Activated CD4-positive, alpha-beta T cell treated with anti-CD3 and anti-CD28 coated beads, Interleukin-2, amount 10 ng/mL, durations not matched to agents 24 days and 14 days (primary cell): ENCODE measurements at regions not wholly inside any gene's neighbourhood (a gene's known extent, or its start where the extent isn't known, plus 50 kb on each side); places are given as distances from the start of the nearest gene placed in this dataset.

Source experiments
- DNase-seq: peaks from one replicate; pipeline ENCODE4 v3.0.0; 2022
- H3K27ac Mint-ChIP-seq: one replicate; pipeline ENCODE4 v1.8.0; 2022; ENCODE audit warnings: mild to moderate bottlenecking, mixed read lengths
- H3K27me3 Mint-ChIP-seq: one replicate; pipeline ENCODE4 v1.8.0; 2022; ENCODE audit warnings: mixed read lengths
- H3K36me3 Mint-ChIP-seq: one replicate; pipeline ENCODE4 v1.8.0; 2022; ENCODE audit warnings: low read depth, mild to moderate bottlenecking, mixed read lengths
- H3K4me1 Mint-ChIP-seq: one replicate; pipeline ENCODE4 v1.8.0; 2021; ENCODE audit warnings: mixed read lengths
- H3K4me3 Mint-ChIP-seq: one replicate; pipeline ENCODE4 v1.8.0; 2022; ENCODE audit warnings: mild to moderate bottlenecking, moderate library complexity, mixed read lengths
- H3K9me3 Mint-ChIP-seq: one replicate; pipeline ENCODE4 v1.8.0; 2021; ENCODE audit warnings: mixed read lengths
- intact Hi-C: fragments of 100-400 bp; cut with micrococcal nuclease; formaldehyde crosslinking; loops from one replicate; pipeline ENCODE4 v1.15.1; 2023

DNA sequence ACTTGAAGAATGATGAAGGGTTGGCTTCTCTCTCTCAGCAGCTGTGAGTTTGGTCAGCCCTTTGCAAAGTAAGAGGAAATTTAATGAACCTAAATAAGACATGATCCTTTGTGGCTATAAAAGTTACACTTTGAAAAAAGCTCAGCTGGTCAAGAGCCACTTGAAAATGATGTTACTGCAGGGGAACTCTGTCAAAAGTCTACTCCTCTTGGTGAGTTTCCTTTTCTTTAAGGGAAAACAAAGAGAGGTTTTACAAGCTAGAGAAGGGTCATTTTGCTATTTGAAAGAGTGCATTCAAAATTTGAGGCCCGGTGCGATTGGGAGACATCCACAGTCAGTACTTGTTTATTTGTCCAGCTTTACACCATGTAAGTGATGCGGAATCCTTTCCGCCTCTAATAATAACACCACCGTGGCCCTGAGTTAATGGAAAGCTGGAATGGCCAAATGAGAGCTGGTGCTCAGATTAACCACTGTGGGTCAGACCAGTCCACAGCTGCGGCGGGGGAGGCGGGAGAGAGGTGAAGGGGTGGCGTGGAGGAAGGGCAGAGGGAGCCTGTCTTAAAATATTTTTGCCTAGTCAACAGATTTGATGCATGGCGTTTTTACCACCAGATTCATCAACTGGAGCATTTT is 404.0 kb downstream of the TLE4 start:
- DNase-seq = no peak
- Mint-ChIP-seq H3K9me3 (no peaks in the 10 kb centered on the region), H3K27ac (no peak overlapping the region), H3K4me3 (no peak overlapping the region), H3K36me3 (no peaks in the 10 kb centered on the region), H3K4me1 (no peaks in the 10 kb centered on the region), H3K27me3 (peaks cover 2% of the 10 kb centered on the region)
- intact Hi-C loops = no loop called here

DNA sequence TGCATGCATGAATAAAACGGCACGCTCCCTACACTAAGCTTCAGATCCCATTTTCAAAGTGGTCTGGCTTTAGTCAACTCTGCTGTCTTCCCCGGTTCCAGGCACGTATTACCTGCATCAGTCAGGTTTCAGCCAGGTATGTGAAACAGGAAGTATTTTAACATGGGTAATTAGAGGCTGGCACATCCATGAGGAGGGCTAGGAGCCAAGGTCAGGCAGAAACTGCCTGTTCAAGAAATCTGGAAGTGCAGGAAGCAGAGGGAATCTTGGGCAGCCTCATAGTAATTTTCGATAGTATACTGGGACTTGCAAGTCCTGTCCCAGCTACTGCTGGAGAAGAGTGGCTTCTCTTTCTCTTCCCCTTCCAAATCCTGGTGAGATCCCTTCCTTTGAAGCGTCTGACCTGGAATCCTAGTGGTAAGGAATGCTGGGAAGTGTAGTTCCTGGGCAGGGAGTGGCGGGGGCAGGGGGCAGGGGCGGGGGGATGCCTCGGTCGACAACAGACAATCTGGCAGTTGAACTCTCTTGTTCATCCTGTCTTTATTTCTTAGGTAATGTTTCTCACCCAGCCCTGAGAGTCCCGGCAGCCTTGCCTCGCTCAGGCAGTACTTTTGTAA is 403.1 kb downstream of the TLE4 start:
- Mint-ChIP-seq H3K27me3 (no peaks in the 10 kb centered on the region), H3K27ac (no peak overlapping the region), H3K4me3 (no peak overlapping the region), H3K9me3 (no peaks in the 10 kb centered on the region), H3K36me3 (no peaks in the 10 kb centered on the region), H3K4me1 (no peaks in the 10 kb centered on the region)
- no peak for DNase-seq
- intact Hi-C loops = no loop called here

DNA sequence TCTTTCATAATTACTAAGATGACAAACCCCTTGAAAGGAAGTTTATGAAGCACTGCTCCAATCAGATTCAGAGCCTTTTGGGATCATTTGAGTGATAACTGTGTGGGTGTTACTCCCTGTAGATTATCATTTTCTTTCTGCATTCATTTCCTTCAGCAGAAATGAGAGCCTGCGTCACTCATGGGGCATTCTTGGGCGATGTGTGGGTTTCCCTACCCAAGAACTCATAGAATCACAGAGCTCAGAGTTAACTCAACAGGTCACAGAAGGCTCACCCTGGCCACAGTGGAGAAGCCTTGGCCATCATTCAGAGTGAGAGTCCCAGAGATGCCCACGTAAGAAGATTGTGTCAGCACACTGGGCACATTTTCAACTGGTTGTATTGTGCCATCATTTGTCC is 401.9 kb downstream of the TLE4 start:
- Mint-ChIP-seq H3K27me3 (no peaks in the 10 kb centered on the region), H3K36me3 (no peaks in the 10 kb centered on the region), H3K27ac (no peak overlapping the region), H3K4me1 (no peaks in the 10 kb centered on the region), H3K4me3 (no peak overlapping the region), H3K9me3 (no peaks in the 10 kb centered on the region)
- no peak for DNase-seq
- intact Hi-C loops = no loop called here

DNA sequence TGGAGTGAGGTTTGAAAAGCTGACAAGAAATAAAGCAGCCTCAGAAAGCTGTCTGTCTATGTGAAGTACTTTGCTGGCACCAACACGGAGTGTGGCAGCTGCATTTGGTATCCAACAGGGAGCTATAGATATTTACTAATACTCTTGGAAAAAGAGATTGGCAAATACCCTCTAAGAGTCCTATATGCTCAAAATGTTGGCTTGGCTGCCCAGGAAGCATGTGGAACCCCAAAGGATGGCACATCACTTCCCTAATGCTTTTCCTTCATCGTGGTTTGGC is 398.3 kb downstream of the TLE4 start:
- intact Hi-C loops = no loop called here
- H3K27me3 Mint-ChIP-seq = no peaks in the 10 kb centered on the region

DNA sequence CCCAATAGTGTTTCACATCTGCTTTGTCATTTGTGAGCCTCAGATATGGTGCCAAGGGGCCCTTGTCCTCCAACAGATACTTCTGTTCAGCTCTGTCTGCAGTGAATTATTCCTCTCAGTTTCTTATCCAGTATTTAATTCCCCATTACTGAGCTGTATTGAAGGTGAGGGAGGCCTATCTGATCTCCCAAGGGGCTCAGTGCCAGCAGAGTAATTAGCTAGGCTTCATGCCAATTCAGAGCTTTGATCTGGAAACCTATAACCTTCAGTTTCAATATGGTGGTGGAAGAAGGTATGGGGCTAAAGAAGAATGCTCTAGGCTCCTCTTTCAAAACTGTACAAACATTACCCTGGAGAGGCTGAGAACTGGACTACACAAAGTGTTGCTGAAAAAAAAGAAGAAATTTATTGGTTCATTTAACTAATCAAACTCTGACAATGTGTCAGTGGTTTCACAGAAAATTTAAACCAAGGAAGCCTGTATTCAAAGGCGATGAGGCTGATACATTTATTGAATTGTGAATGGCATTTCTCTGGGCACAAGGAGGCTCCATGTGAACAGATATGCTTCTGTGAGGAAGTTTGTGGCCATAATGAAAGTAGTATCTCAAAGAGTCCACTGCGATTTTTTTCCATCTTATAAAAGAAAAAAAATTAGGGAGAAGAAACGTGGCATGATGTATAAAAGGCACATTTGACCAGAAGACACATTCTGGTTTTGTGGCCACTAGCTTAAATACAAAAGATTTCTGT is 397.8 kb downstream of the TLE4 start:
- no peak overlapping the region for H3K4me3 Mint-ChIP-seq
- no peaks in the 10 kb centered on the region for H3K4me1 Mint-ChIP-seq
- no peaks in the 10 kb centered on the region for H3K27me3 Mint-ChIP-seq
- H3K9me3 Mint-ChIP-seq = no peaks in the 10 kb centered on the region
- H3K36me3 Mint-ChIP-seq = no peaks in the 10 kb centered on the region
- DNase-seq = no peak
- H3K27ac Mint-ChIP-seq = no peak overlapping the region
- intact Hi-C loops = no loop called here

More for the DNA sequence above, 398.3 kb downstream of the TLE4 start:
- Mint-ChIP-seq H3K9me3 (no peaks in the 10 kb centered on the region), H3K4me1 (no peaks in the 10 kb centered on the region), H3K27ac (no peak overlapping the region), H3K4me3 (no peak overlapping the region), H3K36me3 (no peaks in the 10 kb centered on the region)
- DNase-seq = no peak

DNA sequence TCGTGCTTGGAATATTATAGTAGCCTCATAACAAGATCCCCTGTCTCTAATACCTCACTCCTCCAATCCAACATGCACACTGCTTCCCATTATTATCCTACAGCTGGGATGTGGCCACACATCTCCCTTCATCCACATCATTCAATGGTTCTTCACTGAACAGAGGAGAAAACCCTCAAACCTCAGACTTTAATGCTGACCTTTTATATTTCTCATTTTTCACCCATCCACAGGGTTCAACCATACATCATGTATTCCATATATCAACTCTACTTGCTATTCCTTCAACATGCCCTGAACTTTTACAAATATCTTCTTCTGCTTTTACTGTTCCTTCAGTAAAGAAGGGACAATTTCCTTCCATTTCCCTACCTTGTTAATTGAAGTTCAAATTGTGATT is 396.8 kb downstream of the TLE4 start:
- no peaks in the 10 kb centered on the region for H3K27me3 Mint-ChIP-seq
- no peak overlapping the region for H3K27ac Mint-ChIP-seq
- no peak overlapping the region for H3K4me3 Mint-ChIP-seq
- DNase-seq = no peak
- H3K36me3 Mint-ChIP-seq = no peaks in the 10 kb centered on the region
- intact Hi-C loops = no loop called here
- no peaks in the 10 kb centered on the region for H3K4me1 Mint-ChIP-seq
- H3K9me3 Mint-ChIP-seq = no peaks in the 10 kb centered on the region

DNA sequence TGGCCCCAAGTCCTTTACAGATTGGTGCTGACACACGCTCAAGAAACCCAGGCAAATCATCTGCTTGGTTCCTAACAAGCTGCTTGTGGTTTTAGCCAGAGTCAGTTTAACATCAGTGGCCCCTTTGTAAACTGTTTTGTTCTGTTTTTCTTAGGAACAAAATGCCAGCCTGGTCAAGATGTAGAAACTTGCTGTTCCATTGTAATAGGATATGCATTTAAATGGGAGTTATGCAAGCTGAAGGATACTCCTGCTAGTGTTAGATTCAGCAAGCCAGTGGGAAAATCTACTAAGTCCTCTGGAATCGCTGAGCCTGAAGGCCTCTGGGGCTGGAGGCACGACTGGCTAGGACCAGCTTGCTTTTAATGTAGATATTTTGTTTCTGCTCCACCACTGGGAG is 391.1 kb downstream of the TLE4 start:
- H3K4me1 Mint-ChIP-seq = no peaks in the 10 kb centered on the region
- DNase-seq = no peak
- no peaks in the 10 kb centered on the region for H3K9me3 Mint-ChIP-seq
- intact Hi-C loops = no loop called here
- no peak overlapping the region for H3K27ac Mint-ChIP-seq
- H3K36me3 Mint-ChIP-seq = no peaks in the 10 kb centered on the region
- H3K27me3 Mint-ChIP-seq = no peaks in the 10 kb centered on the region
- no peak overlapping the region for H3K4me3 Mint-ChIP-seq

DNA sequence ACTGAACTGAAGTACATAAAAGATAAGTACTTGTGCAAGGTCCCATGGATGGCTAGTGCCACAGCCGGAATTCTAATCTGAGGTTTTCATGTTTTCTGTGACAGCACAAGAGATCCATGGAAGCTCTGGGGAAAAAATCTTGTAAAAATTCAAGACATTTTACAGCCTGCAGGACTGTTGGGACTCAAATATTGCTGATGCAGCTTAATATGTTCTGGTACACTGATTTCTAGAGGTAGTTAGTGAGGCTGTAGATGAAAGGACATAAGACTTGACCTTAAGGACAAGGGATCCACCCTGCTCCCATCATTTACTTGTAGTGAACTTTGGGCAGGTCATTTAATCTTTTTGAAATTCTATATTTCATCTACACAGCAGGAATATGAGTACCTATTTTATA is 390.4 kb downstream of the TLE4 start:
- Mint-ChIP-seq H3K9me3 (no peaks in the 10 kb centered on the region), H3K27me3 (no peaks in the 10 kb centered on the region), H3K4me3 (no peak overlapping the region), H3K27ac (no peak overlapping the region), H3K36me3 (no peaks in the 10 kb centered on the region), H3K4me1 (no peaks in the 10 kb centered on the region)
- no peak for DNase-seq
- intact Hi-C loops = no loop called here

DNA sequence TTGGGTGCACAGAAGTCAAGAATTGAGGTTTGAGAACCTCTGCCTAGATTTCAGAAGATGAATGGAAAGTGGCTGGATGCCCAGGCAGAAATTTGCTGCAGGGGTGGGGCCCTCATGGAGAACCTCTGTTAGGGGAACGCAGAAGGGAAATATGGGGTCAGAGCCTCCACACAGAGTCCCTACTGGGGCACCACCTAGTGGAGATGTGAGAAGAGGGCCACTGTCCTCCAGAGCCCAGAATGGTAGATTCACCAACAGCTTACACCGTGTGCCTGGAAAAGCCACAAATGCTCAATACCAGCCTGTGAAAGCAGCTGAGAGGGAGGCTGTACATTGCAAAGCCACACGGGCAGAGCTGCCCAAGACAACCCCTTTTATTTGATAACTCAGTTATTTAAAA is 383.5 kb downstream of the TLE4 start:
- Mint-ChIP-seq H3K27me3 (no peaks in the 10 kb centered on the region), H3K4me1 (no peaks in the 10 kb centered on the region)
- intact Hi-C loops = loop anchor here (10.0 kb wide), 1 partner anchor 820 kb away; no protein-coding TSS in a partner anchor

DNA sequence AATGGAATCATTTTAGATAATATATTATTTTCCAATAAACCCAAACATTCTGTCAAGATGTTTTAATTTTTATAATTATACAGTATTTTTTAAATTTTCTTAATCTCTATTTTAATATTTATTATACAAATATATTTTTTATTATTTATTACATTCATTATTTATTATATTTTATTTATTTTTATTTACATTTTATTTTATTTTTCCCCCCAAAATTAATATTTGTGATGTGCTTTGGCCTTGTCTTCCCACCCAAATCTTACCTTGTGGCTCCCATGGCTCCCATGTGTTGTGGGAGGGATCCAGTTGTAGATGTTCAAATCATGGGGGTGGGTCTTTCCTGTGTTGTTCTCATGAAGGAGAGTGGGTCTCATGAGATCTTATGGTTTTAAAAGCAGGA is 382.1 kb downstream of the TLE4 start:
- Mint-ChIP-seq H3K4me3 (no peak overlapping the region), H3K27ac (no peak overlapping the region), H3K27me3 (no peaks in the 10 kb centered on the region), H3K36me3 (no peaks in the 10 kb centered on the region), H3K4me1 (no peaks in the 10 kb centered on the region), H3K9me3 (no peaks in the 10 kb centered on the region)
- intact Hi-C loops = loop anchor here (10.0 kb wide), 1 partner anchor 819 kb away; no protein-coding TSS in a partner anchor
- DNase-seq = no peak

More for the DNA sequence above, 383.5 kb downstream of the TLE4 start:
- Mint-ChIP-seq H3K9me3 (no peaks in the 10 kb centered on the region), H3K4me3 (no peak overlapping the region), H3K36me3 (no peaks in the 10 kb centered on the region), H3K27ac (no peak overlapping the region)
- peak; percentile 59 for DNase-seq

DNA sequence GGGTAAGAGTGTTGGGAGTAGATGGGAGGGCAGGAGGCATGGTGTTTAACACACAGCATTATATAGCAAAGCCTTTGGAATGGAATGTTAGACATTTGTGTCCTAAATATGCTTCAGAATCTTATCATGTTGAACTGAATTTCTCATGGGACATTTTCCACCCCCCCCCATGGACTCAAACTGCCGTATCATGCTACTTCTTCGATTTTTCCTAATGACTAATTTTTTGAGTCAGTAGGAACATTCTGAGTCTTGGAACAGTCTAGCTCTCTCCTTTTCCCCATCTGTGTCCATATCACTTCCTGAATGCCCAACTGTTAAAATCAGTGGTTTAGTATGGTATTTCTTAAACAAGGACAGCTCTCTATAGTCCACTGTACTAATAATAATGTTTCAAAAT is 380.6 kb downstream of the TLE4 start:
- no peaks in the 10 kb centered on the region for H3K27me3 Mint-ChIP-seq
- intact Hi-C loops = loop anchor here (10.0 kb wide), 1 partner anchor 818 kb away; no protein-coding TSS in a partner anchor
- H3K36me3 Mint-ChIP-seq = no peaks in the 10 kb centered on the region
- H3K27ac Mint-ChIP-seq = no peak overlapping the region
- H3K4me1 Mint-ChIP-seq = no peaks in the 10 kb centered on the region
- H3K4me3 Mint-ChIP-seq = no peak overlapping the region
- no peaks in the 10 kb centered on the region for H3K9me3 Mint-ChIP-seq
- no peak for DNase-seq

DNA sequence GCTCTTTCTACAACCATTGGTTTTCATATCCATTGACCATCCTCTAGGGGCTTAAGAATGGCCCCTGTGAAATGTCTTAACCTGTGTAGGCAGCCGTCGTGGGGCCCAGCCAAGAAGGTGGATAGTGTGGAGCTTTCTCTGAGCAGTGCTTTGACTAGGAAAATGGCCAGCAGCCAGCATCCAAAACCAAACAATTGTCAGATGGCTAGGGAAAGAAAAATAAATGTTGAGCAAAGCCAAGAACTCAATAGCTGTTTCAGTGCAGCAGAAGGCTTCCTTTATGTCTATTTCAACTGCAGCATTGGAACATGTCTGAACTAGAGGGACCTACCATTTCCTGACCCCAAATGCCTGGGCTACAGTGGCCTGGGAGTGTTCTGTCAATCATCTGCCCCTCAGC is 374.9 kb downstream of the TLE4 start:
- Mint-ChIP-seq H3K9me3 (no peaks in the 10 kb centered on the region), H3K4me3 (no peak overlapping the region), H3K27ac (no peak overlapping the region), H3K4me1 (no peaks in the 10 kb centered on the region), H3K36me3 (no peaks in the 10 kb centered on the region), H3K27me3 (no peaks in the 10 kb centered on the region)
- no peak for DNase-seq
- intact Hi-C loops = no loop called here

DNA sequence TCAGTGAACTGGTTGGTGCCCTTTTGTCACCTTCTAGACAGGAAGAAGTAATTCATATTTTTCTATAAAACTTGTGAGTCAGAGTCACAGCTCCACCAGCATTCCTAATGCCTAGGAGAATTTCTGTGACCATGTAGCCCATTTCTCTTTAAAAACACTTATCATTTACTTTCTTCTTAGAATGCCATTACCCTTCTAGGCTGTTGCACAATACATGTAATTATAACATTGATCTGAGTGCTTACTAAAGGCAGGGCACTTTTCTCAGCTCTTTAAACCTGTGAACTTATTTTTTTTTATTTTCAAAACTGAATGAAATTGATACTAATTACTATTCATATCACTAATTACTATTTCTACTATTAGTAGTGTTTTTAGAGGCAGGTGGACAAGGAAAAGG is 373.7 kb downstream of the TLE4 start:
- H3K36me3 Mint-ChIP-seq = no peaks in the 10 kb centered on the region
- no peaks in the 10 kb centered on the region for H3K4me1 Mint-ChIP-seq
- no peak overlapping the region for H3K27ac Mint-ChIP-seq
- no peaks in the 10 kb centered on the region for H3K27me3 Mint-ChIP-seq
- H3K9me3 Mint-ChIP-seq = no peaks in the 10 kb centered on the region
- intact Hi-C loops = no loop called here
- no peak for DNase-seq
- H3K4me3 Mint-ChIP-seq = no peak overlapping the region

DNA sequence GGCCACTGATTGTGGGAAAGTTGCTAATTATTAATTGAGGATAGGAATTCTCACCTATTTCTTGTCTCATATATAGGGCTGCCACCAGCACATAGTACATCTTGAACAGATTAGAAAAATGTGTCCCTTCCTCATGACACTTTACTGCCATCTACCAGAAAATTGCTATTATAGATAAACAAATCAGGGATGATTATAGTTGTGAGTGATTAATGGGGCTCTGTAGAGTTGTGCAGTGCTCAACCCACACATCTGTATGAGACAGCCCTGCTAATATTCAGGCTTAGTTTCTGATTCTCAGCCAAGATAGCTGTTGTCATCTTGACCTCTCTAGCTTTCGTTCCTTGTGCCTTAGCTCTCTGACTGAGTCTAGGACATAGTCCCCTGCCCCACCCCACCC is 373.3 kb downstream of the TLE4 start:
- H3K4me3 Mint-ChIP-seq = no peak overlapping the region
- intact Hi-C loops = no loop called here
- H3K27ac Mint-ChIP-seq = no peak overlapping the region
- no peak for DNase-seq
- H3K9me3 Mint-ChIP-seq = no peaks in the 10 kb centered on the region
- no peaks in the 10 kb centered on the region for H3K36me3 Mint-ChIP-seq
- no peaks in the 10 kb centered on the region for H3K4me1 Mint-ChIP-seq
- H3K27me3 Mint-ChIP-seq = no peaks in the 10 kb centered on the region
